Keratinocyte (primary cell): ENCODE measurements at regions not wholly inside any gene's neighbourhood (a gene's known extent, or its start where the extent isn't known, plus 50 kb on each side); places are given as distances from the start of the nearest gene placed in this dataset.

Experiments
- DNase-seq: peaks from one replicate; pipeline ENCODE4 v3.0.0-alpha.2; 2011; ENCODE audit warnings: low read depth, missing footprints, low spot score
- FAIRE-seq: peaks from 2 replicates; lab custom pipeline; 2011; peaks lifted over from hg19 to GRCh38; lab: Jason Lieb, UNC
- H2AFZ ChIP-seq: 2 replicates; pipeline ENCODE4 v1.6.0; 2012; ENCODE audit warnings: low read length, control low read depth, inconsistent platforms; ENCODE audit not compliant: control insufficient read depth
- H3K27ac ChIP-seq: 2 replicates; pipeline ENCODE4 v1.5.1; 2011; ENCODE audit warnings: low read length; ENCODE audit not compliant: control insufficient read depth, insufficient read depth
- H3K27me3 ChIP-seq: 3 replicates; pipeline ENCODE4 v1.6.0; 2011; ENCODE audit warnings: low read length; ENCODE audit not compliant: control insufficient read depth, insufficient read depth; ENCODE audit errors: extremely low read depth
- H3K36me3 ChIP-seq, 2 experiments: 2 replicates in 1 of 2; 3 replicates in 1 of 2; pipeline ENCODE4 v1.5.1; 2011; ENCODE audit warnings: low read length in 2 of 2, mild to moderate bottlenecking in 1 of 2; ENCODE audit not compliant: control insufficient read depth in 2 of 2, insufficient read depth in 2 of 2; ENCODE audit errors: extremely low read depth in 1 of 2
- H3K4me1 ChIP-seq: 3 replicates; pipeline ENCODE4 v1.5.1; 2011; ENCODE audit warnings: low read length; ENCODE audit not compliant: control insufficient read depth, insufficient read depth; ENCODE audit errors: extremely low read depth
- H3K4me2 ChIP-seq: 3 replicates; pipeline ENCODE4 v1.6.0; 2011; ENCODE audit warnings: low read depth, low read length; ENCODE audit not compliant: control insufficient read depth, insufficient read depth; ENCODE audit errors: extremely low read depth
- H3K4me3 ChIP-seq, 3 experiments: fragments of 200-600 bp in 1 of 3; sonication (generic) in 1 of 3; 2 replicates in 2 of 3; 3 replicates in 1 of 3; pipeline ENCODE4 v1.5.1; 2011 to 2016; ENCODE audit warnings: low read length in 3 of 3, mild to moderate bottlenecking in 3 of 3, control low read depth in 2 of 3, inconsistent platforms in 1 of 3, low read depth in 1 of 3, mixed read lengths in 1 of 3, mixed run types in 1 of 3, moderate library complexity in 1 of 3; ENCODE audit not compliant: control insufficient read depth in 2 of 3, insufficient read depth in 2 of 3; ENCODE audit errors: extremely low read depth in 1 of 3
- H3K79me2 ChIP-seq: 2 replicates; pipeline ENCODE4 v1.6.0; 2012; ENCODE audit warnings: low read length; ENCODE audit not compliant: control insufficient read depth, insufficient read depth
- H3K9ac ChIP-seq: 3 replicates; pipeline ENCODE4 v1.6.0; 2011; ENCODE audit warnings: low read length; ENCODE audit not compliant: control insufficient read depth, insufficient read depth; ENCODE audit errors: extremely low read depth
- H3K9me1 ChIP-seq: 3 replicates; pipeline ENCODE4 v1.6.0; 2011; ENCODE audit warnings: low read length; ENCODE audit not compliant: control insufficient read depth, insufficient read depth; ENCODE audit errors: extremely low read depth
- H3K9me3 ChIP-seq: 2 replicates; pipeline ENCODE4 v1.5.1; 2012; ENCODE audit warnings: low read depth, low read length; ENCODE audit not compliant: control insufficient read depth
- H4K20me1 ChIP-seq: 3 replicates; pipeline ENCODE4 v1.6.0; 2011; ENCODE audit warnings: low read length; ENCODE audit not compliant: control insufficient read depth, insufficient read depth; ENCODE audit errors: extremely low read depth
- CTCF ChIP-seq, 3 experiments: IDR thresholded peaks in 1 of 3; conservative IDR thresholded peaks in 1 of 3; optimal IDR thresholded peaks in 1 of 3; 2 replicates in 2 of 3; 3 replicates in 1 of 3; pipeline versions ENCODE3 to v1.5.1; 2011; ENCODE audit warnings: low read length in 3 of 3, mild to moderate bottlenecking in 3 of 3, moderate library complexity in 2 of 3, control low read depth in 1 of 3, inconsistent platforms in 1 of 3; ENCODE audit not compliant: insufficient read depth in 2 of 3; ENCODE audit errors: extremely low read depth in 1 of 3
- EZH2 ChIP-seq: IDR thresholded peaks from one replicate; pipeline ENCODE4 v1.6.1; 2012; ENCODE audit warnings: inconsistent platforms, mild to moderate bottlenecking, low read length, moderate library complexity
- dilution Hi-C: fragments of 300-500 bp; cut with MboI; formaldehyde crosslinking; loops from one replicate; pipeline ENCODE4 v1.7.0; 2020; ENCODE audit warnings: low sequenced_read_pairs; ENCODE audit not compliant: extremely low pct_ligation_motif_present

DNA sequence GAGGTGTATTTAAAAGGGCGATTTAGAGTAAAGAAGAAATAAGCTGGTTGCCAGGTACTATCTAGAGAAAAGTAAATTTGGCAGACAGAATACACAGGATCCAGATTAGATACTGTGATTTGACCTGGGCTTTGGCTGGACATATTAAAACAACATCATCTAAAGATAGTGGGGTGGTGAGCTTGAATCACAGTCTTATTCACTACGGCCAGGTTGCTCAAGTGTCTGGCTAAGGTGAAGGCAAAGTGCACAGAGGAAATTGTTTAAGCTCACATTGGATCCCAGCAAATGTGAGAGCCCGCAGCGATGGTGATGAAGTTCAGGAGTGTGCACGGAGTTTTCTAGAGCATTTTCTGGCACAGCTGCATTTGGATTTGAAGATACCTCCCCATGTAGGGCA, 398.2 kb upstream of the MEF2C start:
- Histone ChIP-seq H2AFZ (no peak overlapping the region), H3K9me3 (no peaks in the 10 kb centered on the region), H3K9ac (no peak overlapping the region), H3K4me3 (no peak overlapping the region), H3K27ac (no peak overlapping the region), H3K36me3 (no peaks in the 10 kb centered on the region), H3K27me3 (no peaks in the 10 kb centered on the region), H3K9me1 (no peaks in the 10 kb centered on the region), H3K4me1 (peaks cover 26% of the 10 kb centered on the region), H3K4me2 (no peak overlapping the region), H4K20me1 (no peaks in the 10 kb centered on the region), H3K79me2 (no peaks in the 10 kb centered on the region)
- no peak for DNase-seq
- TF ChIP-seq EZH2 (no peak), CTCF (optimal IDR thresholded peaks at IDR 0.05 in 1 of 3, IDR thresholded peaks at IDR 0.05 in 1 of 3, conservative IDR thresholded peaks at IDR 0.05 in 1 of 3; ENCODE audit: extremely low read depth in 1 of 3, insufficient read depth in 2 of 3, low read length in 3 of 3) (no peak)
- dilution Hi-C loops = no loop called here
- FAIRE-seq = no peak

DNA sequence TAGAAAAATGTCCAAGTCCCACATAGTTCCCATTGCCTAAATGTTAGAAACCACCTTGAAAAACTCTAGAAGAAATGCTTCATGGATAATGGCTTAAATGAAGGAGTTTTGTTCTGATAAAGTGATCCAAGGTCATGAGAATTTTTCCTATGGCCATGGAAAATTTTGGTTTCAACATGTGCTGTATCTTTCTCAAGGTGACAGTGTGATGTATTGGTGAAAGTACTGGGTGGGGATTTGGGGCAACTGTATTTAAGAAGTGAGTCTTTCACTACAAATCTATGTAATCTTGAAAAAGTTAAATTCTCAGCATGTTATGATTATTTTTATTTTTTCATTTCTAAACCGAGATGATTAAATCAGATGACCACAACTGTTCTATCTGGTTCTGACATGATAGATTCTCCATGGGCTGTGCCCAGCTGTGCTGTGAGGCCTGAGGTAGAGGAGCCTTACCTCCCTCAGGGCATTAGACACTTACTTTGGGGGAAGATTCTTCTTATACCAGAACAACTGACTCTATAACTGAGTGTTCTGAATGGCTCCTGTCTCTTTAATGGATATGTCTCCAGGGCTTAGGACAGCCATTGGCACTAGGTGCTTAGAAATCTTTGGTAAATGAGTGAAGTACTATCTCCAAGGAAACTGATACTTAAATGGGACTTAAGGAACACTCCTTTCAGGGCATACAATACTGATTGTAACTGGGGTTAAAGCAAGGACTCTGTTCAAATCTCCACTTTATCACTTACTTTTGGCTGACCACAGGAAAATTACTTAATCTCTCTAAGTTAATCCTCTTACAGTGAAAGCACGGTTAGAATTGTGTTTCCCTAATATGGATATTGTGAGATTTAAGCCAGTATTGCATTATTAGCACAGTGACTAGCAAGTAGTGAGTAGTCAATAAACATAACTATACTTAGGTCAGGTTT, 397.4 kb upstream of the MEF2C start:
- no peak overlapping the region for H3K9ac ChIP-seq
- no peaks in the 10 kb centered on the region for H3K27me3 ChIP-seq
- H3K9me1 ChIP-seq = no peaks in the 10 kb centered on the region
- dilution Hi-C loops = no loop called here
- no peak overlapping the region for H2AFZ ChIP-seq
- H3K4me2 ChIP-seq = no peak overlapping the region
- FAIRE-seq = no peak
- no peaks in the 10 kb centered on the region for H3K79me2 ChIP-seq
- no peak overlapping the region for H3K27ac ChIP-seq
- H3K36me3 ChIP-seq = no peaks in the 10 kb centered on the region
- TF ChIP-seq CTCF (optimal IDR thresholded peaks at IDR 0.05 in 1 of 3, IDR thresholded peaks at IDR 0.05 in 1 of 3, conservative IDR thresholded peaks at IDR 0.05 in 1 of 3; ENCODE audit: extremely low read depth in 1 of 3, insufficient read depth in 2 of 3, low read length in 3 of 3) (no peak), EZH2 (no peak)
- H3K9me3 ChIP-seq = no peaks in the 10 kb centered on the region
- H3K4me1 ChIP-seq = peaks cover 32% of the 10 kb centered on the region
- no peaks in the 10 kb centered on the region for H4K20me1 ChIP-seq
- no peak for DNase-seq
- H3K4me3 ChIP-seq = no peak overlapping the region
